ENCODE measurements at regions not wholly inside any gene's neighbourhood (a gene's known extent, or its start where the extent isn't known, plus 50 kb on each side); places are given as distances from the start of the nearest gene placed in this dataset.
"Not testable (repeated sequence)": the region's sequence is repeated elsewhere in the genome, so short reads cannot be mapped to it uniquely, and the experiment has no call there.

DNA sequence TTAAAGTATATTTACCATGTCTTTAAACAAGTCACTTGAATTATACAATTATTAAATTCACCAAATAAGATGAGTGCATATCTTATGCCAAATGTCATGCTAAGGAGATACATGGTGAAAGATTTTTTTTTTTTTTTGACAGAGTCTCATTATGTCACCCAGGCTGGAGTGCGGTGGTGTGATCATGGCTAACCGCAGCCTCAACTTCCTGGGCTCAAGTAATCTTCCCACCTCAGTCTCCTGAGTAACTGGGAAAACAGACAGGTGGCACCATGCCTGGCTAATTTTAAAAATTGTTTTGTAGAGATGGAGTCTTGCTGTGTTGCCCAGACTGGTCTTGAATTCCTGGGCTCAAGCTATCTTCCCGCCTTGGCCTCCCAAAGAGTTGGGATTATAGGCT, 149.0 kb upstream of the GOT2 start:
- DNase-seq = no peak

DNA sequence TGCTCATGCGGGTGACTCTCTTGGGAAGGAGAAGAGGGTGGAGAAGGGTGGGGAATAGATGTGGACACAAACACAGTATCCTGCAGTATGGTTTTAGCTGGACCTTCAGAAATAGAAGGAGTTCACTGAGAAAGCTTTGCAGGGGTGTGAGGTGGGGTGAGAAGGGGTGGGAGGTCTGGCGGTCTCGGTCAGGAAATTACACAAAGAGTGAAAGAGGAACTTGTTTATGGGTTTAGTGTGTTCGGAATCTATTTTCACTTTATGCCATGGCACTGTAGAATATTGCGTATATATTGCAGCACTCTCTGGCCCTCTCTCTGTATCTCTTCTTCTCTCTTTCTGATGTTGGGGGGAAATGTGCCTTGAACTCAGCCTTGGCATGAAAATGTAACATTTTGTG, 148.2 kb upstream of the GOT2 start:
- DNase-seq = no peak

DNA sequence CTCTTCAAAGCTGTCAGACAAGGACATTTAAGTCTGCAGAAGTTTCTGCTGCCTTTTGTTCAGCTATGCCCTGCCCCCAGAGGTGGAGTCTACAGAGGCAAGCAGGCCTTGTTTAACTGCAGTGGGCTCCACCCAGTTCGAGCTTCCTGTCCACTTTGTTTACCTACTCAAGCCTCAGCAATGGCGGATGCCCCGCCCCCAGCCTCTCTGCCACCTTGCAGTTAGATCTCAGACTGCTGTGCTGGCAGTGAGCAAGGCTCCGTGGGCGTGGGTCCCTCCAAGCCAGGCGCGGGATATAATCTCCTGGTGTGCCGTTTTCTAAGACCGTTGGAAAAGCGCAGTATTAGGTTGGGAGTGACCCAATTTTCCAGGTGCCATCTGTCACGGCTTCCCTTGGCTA, 144.5 kb upstream of the GOT2 start:
- not testable (repeated sequence) for DNase-seq

DNA sequence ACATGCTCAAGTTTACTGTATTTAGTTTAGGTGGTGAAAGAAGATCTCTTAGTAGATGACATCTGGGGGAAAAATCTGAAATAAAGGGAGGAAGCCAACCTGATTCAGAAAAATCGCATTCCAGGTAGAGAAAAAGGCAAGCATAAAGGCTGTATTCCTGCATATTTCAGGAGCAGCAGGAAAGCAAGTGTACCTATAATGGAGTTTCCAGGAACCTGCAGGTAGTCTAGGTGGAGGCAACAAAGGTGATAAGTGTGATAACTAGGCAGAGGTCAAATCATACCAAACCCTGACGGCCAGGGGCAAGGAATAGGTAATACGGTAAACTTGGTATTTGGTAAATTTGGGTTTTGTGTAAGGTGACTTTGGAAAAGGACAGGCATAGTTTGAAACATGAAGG, 132.8 kb upstream of the GOT2 start:
- DNase-seq = no peak

DNA sequence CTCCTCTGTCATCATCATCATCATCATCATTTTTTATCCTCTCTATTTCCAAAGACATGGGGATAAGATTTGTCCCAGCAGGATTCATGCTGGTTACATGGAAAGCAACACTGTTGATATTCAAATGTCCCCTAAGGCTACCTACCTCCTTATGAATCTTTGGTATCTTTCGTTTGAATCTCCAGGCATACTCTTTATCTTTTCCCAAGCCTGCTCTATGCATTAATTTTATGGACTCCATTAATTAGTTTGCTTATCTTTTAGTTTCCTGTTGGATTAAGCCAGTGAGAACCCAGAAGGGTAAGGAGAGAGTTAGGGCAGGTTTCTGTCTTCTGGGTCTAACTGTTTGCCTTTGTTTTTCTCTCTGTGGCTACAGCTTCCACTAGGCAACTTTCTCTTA, 129.6 kb upstream of the GOT2 start:
- DNase-seq = no peak

DNA sequence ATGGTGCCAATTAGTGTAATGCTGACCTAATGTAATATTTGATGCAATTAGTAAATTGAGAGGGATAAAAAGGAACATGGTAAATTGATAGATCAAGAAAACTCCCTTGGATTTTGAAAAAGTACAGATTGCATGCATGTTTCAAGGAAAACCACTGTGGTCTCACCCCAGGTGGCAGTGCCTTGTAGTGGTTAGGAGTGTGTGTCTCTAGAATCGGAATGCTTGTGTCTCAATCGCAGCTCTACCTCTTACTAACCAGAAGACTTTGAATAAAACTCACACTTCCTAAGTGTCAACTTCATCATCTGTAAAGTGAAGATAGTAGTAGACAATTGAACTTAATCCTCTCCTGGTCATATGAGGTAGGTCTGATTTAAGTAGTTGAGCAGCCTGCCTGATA, 128.9 kb upstream of the GOT2 start:
- DNase-seq = no peak

DNA sequence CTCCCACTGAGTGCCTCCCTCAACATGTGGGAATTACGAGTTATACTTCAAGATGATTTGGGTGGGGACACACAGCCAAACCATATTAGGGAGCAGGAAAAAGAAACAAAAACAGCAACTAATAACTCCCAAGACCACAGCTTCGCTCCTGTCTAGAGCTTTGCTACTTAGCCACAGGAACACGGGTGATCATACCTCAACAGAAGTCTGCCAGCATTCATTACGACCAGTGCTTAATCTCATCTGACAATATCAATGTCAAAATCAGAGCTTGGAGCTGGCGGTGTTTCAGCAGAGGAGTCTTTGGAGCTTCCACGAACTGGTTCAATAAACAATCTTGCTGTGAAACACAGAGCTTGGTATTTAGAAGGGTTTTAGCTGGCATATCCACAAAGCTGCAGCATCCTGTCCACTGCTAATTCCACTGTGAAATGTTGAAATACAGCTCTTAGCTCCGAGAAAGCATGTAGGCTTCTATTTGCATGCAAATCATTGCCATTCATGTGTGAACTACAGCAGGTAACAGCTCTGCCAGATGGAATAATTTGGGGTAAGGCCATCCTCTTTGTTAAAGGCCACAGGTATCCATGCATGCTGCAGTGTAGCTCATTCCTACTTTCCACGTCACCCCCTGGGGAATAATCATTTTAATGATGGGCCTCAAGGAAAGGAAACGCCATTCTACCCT, 128.4 kb upstream of the GOT2 start:
- DNase-seq = no peak

DNA sequence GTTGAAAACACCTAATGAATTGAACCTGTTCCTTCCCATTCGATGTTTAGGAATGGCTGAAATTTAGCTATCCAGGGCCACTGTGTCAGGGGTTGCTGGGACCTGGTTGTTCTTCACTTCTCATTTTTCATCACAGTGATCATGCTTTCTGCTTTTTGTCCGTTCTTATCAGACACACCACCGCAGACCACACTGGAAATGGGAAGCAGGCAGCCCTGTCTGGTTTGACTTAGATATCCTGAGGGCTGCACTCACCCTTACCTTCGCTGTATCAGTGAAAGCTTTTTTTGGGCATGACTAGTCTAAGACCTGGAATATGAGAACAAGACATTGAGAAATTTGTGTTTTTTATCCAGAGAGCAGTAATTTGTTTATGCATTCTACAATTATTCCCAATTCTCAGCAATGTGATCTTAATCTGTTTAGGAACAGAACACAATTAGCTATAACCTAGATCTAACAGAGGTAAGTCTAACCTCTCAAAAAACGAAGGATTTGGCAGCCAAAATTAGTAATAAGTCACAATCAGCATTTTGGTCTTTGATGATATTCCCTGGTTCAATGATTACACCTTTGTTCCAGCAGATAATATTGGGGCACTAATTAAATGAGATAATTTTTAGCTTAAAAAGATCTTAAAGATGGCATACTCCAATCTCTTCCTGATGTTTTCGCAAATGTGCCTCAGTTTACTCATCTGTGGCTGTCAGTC, 126.0 kb upstream of the GOT2 start:
- no peak for DNase-seq

DNA sequence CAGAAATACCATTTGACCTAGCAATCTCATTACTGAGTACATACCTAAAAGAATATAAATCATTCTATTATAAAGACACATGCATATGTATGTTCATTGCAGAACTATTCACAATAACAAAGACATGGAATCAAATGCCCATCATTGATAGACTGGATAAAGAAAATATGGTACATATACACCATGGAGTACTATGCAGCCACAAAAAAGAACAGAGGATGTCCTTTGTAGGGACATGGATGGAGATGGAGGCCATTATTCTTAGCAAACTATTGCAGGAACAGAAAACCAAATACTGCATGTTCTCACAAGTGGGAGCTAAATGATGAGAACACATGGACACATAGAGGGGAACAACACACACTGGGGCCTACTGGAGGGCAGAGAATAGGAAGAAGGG, 124.5 kb upstream of the GOT2 start:
- DNase-seq = not testable (repeated sequence)

DNA sequence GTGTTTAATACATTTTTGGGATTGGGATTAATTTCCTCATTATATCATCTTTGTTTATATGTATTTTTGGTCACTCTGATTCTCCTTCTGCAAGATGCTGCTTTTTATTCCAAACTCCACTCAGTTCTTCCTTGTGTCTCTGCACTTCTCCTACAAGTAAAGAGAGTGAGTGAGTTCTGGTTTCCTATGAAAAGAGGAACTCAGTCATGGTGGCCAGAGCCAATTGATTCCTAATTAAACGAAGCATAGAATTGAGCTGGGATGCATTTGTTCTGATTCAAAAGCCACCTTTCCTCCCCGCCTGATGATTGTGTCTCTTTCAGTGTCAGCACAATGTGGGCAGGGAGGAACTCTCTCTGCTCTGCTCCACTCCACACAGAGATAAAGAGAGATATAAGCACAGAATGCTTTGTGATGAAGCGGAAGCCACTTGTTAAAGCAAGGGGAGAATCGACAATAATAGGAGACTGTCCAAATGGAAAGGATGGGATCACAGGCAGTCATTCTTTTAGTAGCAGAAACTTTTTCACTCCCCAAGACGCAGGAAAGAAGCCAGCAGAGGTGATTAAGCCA, 121.3 kb upstream of the GOT2 start:
- DNase-seq = no peak

DNA sequence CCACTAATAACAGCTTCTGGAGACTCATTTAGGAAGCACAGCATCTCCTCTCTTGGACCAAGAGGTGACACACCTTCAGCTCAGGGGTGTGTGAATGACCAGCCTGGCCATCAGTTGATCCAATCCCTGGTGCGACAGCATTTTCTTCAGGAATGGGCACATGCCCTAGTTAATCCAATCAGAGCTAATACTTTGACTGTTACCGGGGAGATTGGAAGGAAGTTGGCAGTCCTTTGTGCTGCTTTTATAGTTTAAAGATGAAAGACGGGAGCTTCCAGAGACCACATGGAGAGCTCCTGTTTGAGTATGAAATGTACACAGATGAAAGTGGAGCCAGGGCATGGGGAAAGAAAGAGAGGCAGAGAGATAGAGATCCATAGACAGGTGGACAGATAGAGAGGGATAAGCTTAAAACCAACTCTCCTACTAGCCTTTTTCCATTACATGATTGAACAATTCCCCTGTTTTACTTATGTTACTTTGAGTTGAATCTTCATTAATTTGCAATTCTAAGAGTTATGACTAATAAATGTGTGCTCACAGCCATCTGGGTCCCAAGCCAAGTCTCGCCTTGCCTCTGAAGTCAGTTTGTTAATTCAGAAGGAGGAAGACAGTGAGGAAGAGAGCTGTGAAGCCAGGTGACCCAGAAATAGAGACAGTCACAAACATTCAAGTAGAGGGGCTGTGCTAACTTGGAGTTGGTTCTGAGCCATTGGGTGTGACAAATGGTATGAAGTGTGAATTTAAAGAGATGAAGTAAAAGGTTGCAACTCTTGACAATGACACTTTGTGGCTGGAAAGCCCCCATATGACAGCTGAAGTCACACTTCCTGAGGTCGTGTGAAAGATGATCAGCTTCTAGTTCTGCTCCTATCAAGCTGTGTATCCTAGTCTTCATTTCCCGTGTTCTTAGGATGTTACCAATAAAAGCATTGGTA, 120.0 kb upstream of the GOT2 start:
- no peak for DNase-seq

DNA sequence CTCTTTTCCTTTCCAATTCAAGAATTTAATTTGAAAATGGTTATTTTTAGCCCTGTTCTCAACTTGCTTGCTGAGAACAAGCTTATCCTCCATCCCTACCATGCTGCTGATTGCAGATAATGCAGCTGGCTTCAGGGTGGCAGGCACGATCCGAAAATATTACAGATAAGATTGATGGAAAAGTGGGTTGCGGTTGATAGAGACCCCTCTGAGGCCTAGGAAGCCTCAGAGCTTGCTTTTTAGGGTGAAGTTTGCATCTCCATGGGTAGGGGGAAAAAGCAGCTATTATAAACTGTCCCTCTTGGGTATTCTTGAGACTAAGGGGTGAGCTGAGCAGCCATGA, 116.5 kb upstream of the GOT2 start:
- no peak for DNase-seq

DNA sequence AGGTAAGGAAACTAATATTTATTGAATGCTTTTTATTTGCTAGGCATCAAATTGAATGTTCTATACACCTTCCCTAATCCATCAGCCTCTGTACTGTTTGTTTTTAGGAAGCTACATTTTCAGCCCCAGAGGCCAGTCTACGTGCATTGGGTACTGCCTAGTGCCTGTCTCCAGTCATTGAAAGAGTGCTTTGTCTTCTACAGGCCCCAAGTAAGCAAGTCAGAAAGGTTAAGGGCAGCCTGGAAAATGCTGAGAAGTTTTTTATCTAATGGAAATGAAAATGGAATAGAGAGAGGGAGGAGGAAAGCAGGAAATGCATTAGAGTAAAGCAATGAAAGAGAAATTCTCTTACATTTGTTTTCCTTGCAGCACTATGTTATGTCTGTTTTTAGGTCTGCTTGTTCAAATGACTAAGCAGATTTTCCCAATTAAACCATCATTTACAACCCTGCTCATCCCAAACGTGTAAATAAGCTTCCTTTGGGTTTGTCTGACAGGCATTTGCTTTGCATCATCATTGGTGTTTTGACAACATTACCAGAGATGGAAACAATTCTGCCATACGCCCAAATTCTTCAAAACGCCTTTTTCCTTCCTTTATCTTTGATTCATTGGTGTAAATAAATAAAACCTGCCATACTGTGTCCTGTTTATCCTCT, 116.0 kb upstream of the GOT2 start:
- no peak for DNase-seq

DNA sequence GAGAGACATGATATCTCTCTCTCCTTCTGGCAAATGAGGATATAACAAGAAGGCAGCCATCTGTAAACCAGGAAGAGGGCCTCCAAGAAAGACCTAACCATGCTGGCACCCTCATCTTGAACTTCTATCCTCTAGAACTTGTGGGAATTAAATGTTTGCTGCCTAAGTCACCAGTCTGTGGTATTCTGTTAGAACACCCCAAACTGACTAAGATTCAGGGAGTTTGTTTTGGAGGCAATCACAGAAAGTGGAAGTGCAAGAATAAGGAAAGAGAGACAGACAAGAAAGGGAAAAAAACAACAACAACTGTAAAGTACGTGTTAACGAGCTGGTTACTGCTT, 114.5 kb upstream of the GOT2 start:
- no peak for DNase-seq

DNA sequence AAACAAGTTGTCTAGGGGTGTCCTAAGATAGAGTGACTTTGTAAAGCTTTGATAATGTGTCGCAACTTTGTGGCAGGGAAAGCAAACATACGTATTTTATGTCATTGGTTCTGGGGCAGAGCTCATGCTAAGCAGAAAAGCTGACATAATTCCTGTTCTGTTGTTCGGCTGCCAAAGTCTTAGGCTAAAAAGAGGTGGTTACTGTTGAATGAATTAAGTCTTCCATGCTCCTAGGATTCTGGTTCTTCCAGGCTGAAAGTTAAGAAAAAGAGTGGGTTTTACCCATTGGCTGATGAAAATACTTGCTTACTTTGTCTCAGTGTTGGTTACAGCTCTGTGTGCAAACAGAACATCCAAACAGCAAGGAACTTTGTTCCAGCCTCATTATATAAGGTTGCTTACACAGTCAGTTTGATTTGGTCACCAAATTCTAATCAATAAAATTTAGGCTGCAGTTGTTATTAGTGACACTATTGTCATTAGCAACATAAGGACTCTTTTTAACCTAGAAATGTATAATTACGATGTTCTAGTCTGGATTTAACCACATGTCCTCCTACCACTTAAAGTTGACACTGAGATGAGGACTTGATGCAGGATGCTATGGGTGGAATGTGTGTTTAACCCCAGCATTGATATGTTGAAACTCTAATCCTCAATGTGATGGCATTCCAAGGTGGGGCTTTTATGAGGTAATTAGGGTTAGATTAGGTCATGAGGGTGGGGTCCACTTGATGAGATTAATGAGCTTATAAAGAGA, 114.0 kb upstream of the GOT2 start:
- DNase-seq = no peak

DNA sequence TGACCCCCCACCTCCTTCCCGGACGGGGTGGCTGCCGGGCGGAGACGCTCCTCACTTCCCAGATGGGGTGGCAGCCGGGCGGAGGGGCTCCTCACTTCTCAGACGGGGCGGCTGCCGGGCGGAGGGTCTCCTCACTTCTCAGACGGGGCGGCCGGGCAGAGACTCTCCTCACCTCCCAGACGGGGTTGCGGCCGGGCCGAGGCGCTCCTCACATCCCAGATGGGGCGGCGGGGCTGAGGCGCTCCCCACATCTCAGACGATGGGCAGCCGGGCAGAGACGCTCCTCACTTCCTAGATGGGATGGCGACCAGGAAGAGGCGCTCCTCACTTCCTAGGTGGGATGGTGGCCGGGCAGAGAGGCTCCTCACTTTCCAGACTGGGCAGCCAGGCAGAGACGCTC, 112.1 kb upstream of the GOT2 start:
- not testable (repeated sequence) for DNase-seq

DNA sequence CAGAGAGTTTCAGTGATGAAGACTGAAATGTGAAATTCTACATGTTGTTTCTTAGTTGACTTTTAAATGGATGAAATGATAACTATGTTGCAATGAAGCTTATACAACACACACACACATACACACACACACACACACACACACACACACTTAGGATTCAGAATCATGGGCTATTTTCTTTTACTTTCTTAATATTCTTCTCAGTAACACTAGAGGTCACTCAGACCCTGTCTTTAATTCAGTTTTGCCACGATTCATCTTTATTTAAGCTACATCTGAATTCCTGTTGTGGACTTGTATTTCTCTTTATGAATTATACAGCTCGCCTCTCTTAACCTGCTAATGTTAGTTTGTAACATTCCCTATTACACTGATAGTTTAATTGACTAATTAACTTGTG, 109.6 kb upstream of the GOT2 start:
- no peak for DNase-seq

DNA sequence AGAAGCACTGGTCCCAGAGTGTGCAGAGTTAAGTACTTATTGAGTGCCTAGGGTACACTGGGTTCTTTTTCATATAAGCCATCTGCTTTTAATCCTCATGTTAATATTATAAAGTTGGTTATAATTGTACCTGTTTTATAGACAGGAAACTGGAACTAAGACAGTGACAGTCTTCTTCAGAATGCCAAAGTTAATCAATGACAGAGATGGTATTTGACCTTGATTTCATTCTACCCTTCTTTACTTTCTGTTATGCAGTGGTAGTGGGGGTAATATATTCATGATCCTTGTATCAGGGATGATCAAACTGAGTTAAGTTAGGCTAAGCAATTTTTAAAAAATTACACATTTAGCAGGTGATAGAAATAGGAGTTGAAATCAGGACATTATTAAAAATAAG, 108.6 kb upstream of the GOT2 start:
- no peak for DNase-seq

DNA sequence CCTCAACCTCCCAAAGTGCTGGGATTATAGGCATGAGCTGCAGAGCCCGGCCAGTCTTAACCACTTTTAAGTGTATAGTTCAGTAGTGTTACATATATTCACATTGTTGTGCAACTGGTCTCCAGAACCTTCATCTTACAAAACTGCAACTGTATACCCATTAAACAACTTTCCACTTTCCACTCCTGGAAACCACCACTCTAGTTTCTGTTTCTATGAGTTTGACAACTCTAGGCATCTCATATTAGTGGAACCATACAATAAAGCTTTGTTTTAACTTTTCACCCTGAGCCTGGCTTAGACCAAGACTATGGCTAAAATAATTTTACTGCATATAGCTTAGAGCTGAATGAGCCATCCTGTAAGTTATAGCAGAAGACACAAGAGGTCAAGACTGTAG, 108.0 kb upstream of the GOT2 start:
- no peak for DNase-seq

DNA sequence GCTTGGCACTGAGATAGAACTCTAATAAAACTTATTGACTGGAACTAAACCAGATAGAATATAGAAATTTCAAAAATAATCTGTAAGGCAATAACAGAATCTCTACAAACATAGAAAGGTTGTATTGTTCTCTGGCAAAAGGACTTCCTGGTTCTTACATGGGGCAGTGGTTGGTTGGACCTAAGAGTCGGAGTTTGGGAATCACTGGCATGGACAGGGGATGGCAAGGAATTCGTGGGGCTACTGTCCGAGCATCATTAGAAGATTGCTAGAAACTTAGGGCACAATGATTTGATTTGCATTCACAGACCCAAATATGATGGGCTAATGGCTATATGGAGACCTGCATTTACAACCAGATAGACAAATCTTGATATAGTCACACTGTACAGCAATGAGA, 103.8 kb upstream of the GOT2 start:
- DNase-seq = no peak

DNA sequence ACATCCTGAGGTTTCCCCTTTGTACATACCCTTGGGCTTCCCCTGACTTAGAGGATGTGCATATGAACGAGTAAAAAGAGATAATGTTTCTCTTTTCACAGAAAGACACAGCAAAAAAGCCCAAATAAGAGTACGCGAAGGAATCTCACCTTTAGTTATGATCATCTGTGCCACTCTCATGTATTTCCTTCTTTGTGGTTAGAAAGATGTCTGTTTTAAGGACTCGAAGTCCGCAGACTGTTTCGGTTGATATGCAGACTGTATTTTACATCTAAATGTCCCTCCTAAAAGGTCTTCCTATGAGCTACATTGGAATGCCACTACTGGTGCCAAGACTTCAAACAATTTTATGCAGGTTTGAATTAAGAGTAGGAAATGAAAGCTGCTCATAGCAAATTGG, 102.3 kb upstream of the GOT2 start:
- no peak for DNase-seq

DNA sequence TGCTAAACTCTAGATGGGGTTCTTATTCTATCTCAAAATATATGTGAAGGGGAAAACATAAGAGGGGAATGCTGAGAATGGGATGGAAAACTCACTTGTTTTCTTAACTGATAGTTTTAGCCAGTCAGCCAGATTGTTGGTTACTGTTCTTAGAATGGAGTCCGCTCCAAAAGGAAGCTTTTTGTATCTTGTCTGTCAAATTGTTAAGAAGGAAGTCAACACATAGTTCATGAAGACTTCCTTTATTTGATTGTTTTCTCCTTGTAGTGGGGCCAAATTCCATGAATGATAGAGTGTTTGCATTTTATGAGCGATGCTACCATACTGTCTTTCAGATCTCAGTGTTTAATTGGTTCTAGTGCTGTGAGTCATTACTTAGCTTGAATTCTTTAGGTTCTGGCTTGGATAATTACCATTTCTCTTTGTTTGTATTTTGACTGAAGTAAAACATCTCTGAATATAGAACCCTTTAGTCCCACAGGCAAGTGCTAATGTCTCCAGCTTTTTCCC, 98.3 kb upstream of the GOT2 start:
- DNase-seq = no peak

Measured in NCI-H1092 treated with DMSO at 0.1 percent for 48 hours (cell line).